ENCODE measurements at regions not wholly inside any gene's neighbourhood (a gene's known extent, or its start where the extent isn't known, plus 50 kb on each side); places are given as distances from the start of the nearest gene placed in this dataset.
"Not testable (repeated sequence)": the region's sequence is repeated elsewhere in the genome, so short reads cannot be mapped to it uniquely, and the experiment has no call there.

GRCh38 chr4:7133818-7134650 is 58.3 kb upstream of the SORCS2 start:
- not testable (repeated sequence) for TF ChIP-seq CTCF, POLR2A (IDR thresholded peaks at IDR 0.05)

All from adrenal gland (tissue), 5 donors.